HG02938 (cell line): ENCODE measurements at regions not wholly inside any gene's neighbourhood (a gene's known extent, or its start where the extent isn't known, plus 50 kb on each side); places are given as distances from the start of the nearest gene placed in this dataset.

Experiments used
- ATAC-seq: cut with Tn5 transposase; IDR thresholded peaks from one replicate; pipeline ENCODE4 v1.9.1; 2021; ENCODE audit warnings: mild to moderate bottlenecking, moderate library complexity; ENCODE audit not compliant: unreplicated experiment

DNA sequence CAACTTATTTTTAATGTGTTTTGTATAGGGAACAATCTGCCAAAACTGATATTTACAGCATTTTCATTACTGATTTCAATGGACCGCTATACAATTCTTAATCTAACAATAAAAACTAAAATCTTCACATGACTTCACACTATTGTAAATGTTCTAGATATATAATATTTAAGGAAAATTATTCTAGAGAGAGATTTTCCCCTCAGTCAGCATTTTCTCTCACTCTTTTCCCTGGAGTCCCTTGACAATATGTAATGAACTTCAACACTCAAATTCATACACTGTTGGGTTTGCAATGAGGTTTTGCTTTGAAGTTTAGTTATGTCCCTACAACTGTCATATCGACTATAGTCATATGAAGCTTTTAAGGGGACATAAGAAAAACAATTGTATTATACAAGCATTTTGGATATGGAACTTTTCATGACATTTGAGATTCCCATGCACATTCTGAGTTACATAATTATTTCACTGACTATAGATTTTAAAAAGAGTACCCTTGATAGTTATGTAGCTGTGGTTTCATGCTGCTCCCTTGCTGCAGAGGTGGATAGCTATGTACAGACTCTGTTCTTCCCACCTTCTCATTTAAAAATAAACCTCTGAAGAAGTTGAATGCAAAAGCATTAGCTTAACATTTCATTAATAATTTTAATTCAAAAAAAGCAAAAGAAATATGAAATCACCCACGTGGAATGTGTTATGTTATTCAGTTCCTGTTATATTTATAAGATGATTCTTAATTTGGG lies 338.5 kb downstream of the AKAIN1 start:
- no peak for ATAC-seq

DNA sequence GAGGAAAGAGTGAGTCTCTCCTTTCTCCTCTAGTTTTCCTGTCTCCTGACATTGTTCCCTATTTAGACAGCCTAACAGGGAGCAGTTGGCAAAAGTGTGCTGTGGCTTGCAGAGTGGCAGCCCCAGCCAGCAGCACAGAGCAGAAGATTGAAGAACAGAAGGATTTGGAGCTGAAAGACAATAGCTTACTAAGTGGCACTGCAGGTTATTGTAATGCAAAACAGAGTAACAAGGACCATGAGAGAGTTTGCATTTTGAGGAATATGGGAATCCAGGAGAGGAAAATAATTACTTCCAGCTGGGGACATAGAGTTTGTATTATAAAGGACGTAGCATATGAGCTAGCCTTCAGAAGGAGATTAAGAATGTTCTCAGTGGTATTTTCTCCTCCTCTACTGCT lies 342.4 kb downstream of the AKAIN1 start:
- ATAC-seq, result no peak

DNA sequence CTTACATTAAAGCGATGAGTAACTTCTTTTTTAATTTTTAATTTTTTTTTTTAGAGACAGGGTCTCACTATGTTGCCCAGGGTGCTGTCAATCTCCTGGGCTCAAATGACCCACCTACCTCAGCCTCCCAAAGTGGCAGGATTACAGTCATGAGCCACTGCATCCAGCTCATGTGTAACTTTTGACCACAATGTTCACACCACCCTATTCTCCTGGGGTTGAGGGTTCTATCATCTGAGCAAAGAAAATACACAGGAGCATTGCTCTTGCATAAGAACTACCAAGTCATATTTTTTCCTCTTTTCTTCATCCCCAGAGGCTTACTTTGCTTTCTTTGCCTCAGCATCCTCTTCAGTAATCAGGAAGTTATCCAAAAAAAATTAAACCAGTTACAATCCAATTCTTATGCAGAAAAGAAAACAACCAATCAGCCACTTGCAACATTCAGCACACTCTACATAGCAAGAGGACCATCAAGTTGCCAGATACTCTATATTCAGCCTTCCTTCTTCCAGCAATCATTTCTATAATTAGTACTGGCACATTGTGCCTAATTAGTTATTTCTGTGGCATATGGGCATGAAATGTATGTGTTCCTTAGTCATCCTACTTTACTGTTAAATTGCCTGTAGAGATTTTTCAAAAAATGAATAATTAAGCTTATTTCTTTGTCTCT lies 345.6 kb downstream of the AKAIN1 start:
- ATAC-seq, result no peak

DNA sequence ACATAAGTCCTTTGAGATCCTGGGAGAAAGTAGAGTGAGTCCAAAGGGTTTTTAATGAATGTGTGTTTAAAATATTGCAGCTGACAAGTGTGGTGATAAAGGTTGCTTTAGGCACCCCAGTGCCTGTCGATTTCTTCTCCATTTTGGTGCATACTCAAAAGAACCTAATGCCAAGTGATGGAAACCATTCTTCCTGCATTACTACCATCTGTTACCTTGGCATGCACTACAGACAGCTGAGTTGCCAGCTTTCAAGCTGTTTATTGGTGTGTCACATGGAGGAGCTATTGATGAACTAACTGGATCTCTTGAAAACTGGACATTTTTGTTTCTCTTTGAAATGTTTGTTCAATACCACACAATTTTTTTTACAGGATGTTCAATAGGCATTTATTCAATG lies 350.0 kb downstream of the AKAIN1 start:
- no peak for ATAC-seq

DNA sequence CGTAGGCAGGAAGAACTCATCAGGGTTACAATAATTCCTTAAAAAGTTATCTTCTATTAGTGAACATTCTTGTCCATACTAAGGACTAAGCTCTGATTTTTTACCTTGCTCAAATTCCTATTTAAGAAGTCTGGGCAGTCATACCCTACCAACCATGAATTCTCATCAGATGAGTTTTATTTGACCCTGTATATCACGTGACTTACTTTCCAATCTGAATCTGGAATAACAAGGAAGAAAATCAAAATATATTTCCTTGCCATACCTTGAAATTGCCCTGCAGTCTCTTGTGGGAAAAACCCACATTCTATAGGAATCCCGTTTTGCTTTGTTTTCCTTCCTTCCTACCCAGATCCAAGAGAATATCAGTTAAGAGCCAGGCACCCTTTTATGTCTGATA lies 352.7 kb downstream of the AKAIN1 start:
- no peak for ATAC-seq

DNA sequence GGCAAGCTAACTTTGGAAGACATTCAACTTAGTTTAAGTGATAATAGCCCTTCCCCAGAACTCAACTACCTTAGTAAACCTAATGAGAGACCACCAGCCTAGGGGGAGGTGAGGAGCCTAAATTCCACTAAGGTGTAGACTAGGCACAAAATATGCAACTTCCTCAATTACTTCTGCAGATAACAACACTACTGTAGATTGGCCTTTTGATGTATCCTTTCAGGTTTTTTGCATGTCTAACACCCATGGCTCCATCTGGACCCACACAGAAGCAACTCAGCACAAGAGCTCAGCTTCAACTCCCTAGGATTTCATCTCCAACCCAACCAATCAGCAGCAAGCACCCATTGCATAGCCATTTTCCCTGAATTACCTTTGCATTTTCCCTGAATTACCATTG lies 353.3 kb downstream of the AKAIN1 start:
- ATAC-seq, result no peak

DNA sequence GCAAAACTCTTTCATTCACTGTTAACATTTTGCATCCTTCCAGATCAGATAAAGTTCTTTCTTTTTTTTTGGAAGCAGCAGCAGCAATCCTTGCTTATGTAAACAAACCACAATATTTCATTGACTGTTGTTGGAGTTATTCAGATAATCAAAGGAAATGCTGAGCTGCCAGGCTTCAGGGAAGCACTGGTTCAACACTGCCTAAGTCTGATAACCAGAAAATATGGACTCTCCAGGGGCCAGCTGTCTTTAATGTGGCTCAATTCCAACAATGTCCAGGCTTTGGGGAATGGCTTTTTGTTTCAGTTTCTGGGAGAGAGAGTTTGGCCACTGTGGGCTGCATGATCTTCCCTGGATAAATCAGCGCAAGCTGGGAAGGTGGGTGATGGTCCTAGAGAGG lies 354.3 kb downstream of the AKAIN1 start:
- no peak for ATAC-seq

DNA sequence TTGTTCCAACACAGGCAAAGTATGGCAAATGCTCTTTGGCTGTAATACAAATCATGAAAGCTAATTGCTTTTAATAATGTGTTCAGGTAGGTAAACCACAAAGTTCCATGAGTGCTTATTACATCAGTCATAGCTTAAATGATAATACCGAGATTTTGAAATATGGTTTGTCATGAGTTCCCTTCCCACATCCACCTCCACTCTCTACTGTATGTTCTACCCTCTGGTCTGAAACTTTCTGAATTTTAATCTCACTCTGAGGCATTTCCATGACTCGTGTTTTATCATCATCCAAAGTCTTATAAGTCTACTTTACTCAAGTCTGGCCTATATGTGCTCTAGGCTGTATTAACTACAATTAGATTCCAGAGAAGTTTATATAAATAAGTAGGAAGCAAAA lies 354.8 kb downstream of the AKAIN1 start:
- ATAC-seq, result no peak

DNA sequence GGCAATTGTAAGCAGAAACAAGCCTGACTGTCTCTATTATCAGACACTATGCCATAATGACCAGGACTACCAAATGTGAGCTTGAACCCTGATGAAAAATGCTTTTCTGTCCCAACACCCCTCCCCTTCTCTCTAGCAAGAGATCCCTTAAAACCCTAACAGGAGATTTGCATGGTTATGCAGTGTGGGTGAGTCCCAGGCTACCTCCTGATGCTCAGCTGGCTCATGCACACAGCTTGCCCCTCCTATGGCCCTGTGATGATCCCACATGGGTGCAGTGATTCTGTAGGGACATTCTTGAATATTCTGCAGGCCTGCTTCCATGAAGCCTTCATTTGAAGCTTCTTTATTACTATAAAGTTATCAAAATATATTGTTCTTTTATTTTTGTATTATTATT lies 357.4 kb downstream of the AKAIN1 start:
- ATAC-seq, result no peak

DNA sequence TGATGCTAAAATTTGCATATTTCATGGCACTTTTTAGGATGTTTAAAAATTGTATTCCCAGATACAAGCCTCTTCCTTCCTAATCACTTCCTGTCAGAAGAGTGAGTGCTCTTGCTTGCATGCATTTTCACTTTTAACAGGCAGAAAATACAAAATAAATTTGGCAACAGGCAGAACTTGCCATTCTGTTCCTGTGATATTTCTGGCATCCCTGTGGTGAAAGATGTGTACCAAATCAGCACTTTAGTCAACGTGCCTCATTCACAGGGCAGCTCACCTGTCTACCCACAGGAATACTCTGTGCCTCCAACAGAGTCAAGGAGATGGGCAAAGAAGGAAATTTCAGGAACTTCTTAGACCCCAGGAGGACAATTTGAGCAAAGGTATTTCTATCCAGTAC lies 360.9 kb downstream of the AKAIN1 start:
- ATAC-seq, result no peak

DNA sequence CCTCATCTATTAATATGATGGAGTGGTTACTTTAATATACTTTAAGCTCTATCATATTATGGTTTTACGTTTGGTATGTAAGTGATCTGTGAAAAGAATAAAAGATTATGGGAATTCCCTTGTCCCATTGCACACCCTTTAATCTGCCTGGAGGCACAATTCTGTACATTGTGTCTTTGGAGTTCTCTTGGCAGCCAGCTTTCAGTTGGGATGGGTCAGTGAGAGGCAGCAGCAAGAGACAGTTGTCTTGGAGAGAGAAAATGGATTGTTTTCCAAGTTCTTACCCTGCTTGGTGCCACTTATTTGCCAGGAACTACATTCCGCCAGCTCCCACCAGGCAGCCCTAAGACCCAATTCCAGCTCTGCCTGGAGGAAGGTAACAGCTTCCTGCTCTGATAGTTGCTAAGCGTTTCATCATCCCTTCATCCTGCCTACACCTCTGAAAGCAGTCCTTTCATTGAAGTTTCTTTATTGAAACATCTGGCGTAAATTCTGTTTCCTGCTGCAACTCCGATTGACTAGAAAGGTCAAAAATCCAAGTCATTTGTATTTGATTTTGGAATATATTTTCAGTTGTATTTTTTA lies 365.2 kb downstream of the AKAIN1 start:
- ATAC-seq, result no peak

DNA sequence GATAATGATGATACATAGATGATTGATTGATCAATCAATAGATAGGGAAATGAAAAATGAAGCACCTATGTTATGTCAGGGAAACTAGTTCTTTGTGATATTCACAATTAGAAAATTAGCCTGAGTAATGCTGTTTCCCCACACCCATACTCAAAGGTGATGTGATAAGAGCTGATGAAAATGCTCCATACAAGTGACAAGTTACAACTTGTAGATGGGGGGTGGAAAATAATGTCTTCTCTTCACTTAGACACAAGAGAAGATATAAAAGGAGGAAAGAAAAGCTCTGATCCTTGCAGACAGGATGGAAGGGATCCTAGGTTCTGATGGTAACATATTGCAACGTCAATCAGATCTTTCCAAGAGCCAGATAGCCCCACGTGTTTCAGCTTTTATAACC lies 365.9 kb downstream of the AKAIN1 start:
- no peak for ATAC-seq

DNA sequence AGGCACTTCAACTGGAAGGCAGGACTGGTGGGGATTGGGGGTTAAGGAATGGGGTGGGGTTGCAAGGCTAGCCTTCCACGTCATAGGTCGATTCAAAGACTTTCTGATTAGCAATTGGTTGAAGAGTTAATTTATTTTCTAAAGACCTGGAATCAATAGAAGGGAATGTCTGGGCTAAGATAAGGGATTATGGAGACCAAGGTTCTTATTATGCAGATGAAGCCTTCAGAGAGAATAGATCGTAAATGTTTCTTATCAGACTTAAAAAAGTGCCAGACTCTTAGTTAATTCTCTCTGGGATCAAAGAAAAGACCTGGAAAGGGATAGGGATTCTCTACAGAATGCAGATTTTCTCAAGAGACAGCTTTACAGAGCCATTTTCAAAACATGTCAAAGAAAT lies 368.0 kb upstream of the DLGAP1 start:
- no peak for ATAC-seq

DNA sequence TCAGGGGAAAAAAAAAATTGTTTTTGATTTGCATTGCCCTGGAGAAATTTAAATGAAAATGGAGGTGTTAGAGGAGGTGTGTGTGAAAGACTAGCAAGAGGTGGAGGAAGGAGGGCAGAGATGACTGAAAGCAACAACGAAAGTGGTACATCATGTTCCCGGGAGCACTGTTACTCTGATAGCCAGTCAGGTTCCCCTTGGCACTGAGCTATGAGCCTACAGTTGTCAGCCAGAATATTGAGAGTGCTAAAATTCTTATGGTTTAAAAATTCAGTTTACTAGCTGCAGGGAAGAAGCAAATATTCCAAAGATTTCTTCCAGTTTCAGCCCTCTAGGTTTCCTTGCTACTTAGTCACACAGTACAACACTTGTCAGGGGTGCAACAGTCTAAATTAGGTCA lies 366.7 kb upstream of the DLGAP1 start:
- no peak for ATAC-seq

DNA sequence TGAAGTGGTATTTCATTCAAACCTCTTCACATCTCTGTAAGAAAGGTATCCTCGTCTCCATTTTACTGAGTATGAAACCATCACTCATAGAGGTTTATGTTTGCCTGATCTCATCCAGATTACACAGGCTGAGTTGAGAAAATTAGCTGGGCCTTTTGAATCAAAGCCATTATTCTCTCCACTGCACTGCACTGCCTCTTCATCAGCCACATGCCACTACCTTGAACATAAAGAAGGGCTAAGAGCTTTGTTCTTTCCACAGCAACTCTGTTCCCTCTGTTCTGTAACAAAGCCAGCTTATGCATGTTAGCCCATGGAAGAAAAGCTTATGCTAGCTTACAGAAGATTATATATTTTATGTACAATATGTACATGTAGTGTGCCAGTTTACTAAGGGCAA lies 362.6 kb upstream of the DLGAP1 start:
- no peak for ATAC-seq

DNA sequence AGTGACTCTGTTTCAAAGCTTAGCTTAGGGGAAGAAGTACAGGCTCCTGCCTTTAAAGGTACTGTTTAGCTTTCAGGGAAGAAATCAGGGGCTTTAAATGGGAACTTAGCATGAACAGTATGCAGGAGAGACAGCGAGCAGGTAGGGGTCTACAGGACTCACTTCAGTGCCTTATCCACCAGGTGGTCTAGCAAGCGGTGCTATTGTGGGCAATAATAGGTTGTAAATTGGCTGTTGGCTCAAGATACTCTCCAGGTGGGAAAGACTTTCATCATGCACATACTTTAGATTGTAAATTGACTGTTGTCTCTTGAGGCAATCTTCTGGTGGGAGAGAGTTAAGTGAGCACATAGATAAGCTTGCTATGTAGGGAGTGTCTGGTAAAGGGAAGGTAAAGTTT lies 358.6 kb upstream of the DLGAP1 start:
- ATAC-seq, result no peak

DNA sequence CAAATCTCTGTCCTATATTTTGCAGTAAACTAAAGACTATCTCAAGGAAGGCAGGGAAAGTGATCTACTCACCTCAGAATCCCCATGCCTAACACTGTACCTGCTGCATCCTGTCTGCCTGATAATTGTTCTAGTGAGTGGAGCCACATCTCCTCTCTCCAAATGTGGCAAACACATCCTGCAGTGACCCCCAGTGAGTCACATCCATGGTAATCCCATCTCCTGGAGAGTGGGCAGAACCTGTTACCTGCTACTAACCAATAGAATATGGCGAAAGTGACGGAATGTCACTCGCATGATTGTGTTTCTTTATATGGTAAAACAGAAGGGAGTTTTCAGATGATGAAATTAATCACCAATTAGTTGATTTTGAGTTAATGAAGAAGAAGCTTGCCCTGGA lies 353.8 kb upstream of the DLGAP1 start:
- ATAC-seq, result no peak

DNA sequence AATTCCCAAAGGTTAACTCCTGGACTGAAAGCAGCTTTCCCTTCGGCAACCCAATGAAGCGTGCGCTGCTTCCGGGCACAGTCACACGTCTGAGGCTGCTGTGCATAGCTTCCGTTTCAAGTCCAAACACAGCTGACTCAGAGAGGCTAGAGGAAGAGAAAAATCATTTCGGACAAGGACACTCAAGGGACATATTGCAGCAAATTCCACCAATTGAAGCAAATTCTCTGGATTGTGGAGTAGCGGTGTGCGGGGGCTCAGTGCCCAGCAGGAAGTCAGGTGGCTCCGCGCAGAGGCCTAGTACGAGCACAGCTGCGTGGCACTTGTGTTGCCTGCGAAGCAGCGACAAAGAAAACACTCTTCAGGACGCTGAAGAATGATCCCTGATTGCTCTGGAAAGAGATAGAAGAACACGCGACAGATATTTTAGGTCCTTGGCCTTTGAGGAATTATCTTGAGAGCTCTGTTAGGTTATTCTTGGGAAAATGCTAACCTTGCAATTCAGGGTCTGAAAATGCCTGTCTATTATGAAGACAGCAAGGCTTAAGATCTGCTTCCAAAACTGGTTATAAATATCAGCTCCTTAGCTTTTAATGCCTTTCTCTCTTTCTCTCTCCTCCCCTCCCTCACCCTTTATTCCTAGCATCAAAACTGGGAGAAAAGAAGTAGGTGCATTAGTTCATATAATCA lies 352.6 kb upstream of the DLGAP1 start:
- ATAC-seq, result no peak

DNA sequence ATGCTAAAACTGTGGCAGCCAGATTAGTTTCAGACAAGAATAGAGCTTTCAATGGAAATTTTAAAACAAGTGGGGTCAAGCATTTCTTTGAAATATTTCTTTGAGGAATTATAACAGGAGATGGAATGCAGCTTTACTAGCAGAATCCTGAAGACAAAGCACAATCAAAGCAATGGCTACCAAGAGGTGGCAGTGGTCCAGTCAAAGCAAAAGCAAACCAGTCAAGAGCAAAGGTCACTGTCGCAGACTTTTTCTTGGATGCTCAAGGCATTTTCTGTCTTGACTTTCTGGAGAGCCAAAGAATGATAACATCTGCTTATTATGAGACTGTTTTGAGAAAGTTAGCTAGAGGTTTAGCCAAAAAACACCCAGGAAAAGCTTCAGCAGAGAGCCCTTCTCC lies 351.2 kb upstream of the DLGAP1 start:
- ATAC-seq, result no peak

DNA sequence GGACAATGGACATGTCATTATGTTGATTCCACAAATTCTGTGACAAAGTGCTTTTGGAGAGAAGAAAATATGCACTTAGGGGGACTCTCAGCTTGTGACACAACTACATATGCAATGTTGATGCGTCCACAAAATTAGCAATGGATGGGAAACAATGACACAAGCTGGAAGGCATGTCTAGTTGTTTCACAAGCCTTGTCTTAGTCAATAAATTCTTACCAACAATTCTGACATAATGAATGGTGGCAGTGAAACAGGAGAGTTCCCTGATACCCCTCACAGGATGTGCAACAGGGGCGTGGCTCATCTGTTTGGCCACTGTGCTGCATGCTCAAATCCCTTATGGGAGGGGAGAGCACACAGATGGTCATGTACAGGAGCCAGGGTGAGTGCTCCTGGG lies 347.2 kb upstream of the DLGAP1 start:
- ATAC-seq, result no peak

DNA sequence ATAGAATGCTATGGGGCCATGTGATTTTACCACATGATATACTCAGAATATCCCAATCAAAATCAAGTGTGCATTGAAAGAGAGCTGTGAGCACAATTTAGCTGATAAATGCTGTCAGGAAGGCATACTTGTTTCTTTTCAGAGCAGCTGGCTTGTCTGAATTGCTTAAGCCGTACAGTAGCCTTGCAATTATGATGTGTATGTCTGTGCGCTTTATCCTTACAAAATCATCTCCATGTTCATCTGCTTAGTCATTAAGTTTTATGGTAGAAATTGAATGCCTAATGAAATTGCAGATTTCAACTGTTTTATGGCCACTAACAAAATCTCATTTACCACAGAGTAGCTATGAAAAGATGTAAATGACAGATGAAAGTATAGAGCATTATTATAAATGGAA lies 346.0 kb upstream of the DLGAP1 start:
- no peak for ATAC-seq
